Liver (tissue), 7 donors: ENCODE measurements at regions not wholly inside any gene's neighbourhood (a gene's known extent, or its start where the extent isn't known, plus 50 kb on each side); places are given as distances from the start of the nearest gene placed in this dataset.
"Not testable (repeated sequence)": the region's sequence is repeated elsewhere in the genome, so short reads cannot be mapped to it uniquely, and the experiment has no call there.

Source experiments
- DNase-seq: peaks from one replicate; pipeline ENCODE4 v3.0.0-alpha.2; 2017; ENCODE audit warnings: low spot score
- H3K27ac ChIP-seq, 2 donors: one replicate each; pipeline ENCODE4 v1.7.0; 2013; ENCODE audit warnings: inconsistent platforms in 2 of 2, low read length in 2 of 2, control low read depth in 1 of 2, low read depth in 1 of 2, mild to moderate bottlenecking in 1 of 2
- H3K27me3 ChIP-seq, 4 donors: one replicate each; pipeline versions ENCODE4 v1.6.1 to v1.7.0; 2013; ENCODE audit warnings: low read length in 3 of 4, inconsistent platforms in 1 of 4, mild to moderate bottlenecking in 1 of 4, moderate library complexity in 1 of 4; ENCODE audit not compliant: control insufficient read depth in 4 of 4, insufficient read depth in 4 of 4
- H3K36me3 ChIP-seq, 4 donors: one replicate each; pipeline versions ENCODE4 v1.6.1 to v1.7.0; 2013; ENCODE audit warnings: low read length in 3 of 4, mild to moderate bottlenecking in 3 of 4, low read depth in 1 of 4, moderate library complexity in 1 of 4; ENCODE audit not compliant: control insufficient read depth in 4 of 4, insufficient read depth in 3 of 4
- H3K4me1 ChIP-seq, 4 donors: one replicate each; pipeline versions ENCODE4 v1.6.1 to v1.7.0; 2013; ENCODE audit warnings: low read length in 3 of 4, mild to moderate bottlenecking in 3 of 4, moderate library complexity in 1 of 4; ENCODE audit not compliant: control insufficient read depth in 4 of 4, insufficient read depth in 4 of 4
- H3K4me3 ChIP-seq, 3 donors: one replicate each; pipeline versions ENCODE4 v1.6.1 to v1.7.0; 2013; ENCODE audit warnings: low read length in 3 of 3, control low read depth in 1 of 3, low read depth in 1 of 3, mild to moderate bottlenecking in 1 of 3
- H3K9ac ChIP-seq, 2 donors: one replicate each; pipeline ENCODE4 v1.7.0; 2013; ENCODE audit warnings: low read length in 2 of 2, mild to moderate bottlenecking in 2 of 2, moderate library complexity in 2 of 2, control low read depth in 1 of 2, low read depth in 1 of 2
- H3K9me3 ChIP-seq, 4 donors: one replicate each; pipeline versions ENCODE4 v1.6.1 to v1.7.0; 2013; ENCODE audit warnings: low read length in 3 of 4; ENCODE audit not compliant: control insufficient read depth in 4 of 4
- EGR1 ChIP-seq, 2 donors: IDR thresholded peaks; 2 replicates each; pipeline ENCODE4 v1.6.1; 2016 to 2018; ENCODE audit warnings: antibody characterized with exemption in 2 of 2, low read depth in 2 of 2
- FOXA2 ChIP-seq: IDR thresholded peaks from 2 replicates; pipeline ENCODE4 v1.6.1; 2016; ENCODE audit warnings: antibody characterized with exemption
- GABPA ChIP-seq, 2 donors: IDR thresholded peaks in 1 of 2; conservative IDR thresholded peaks in 1 of 2; 2 replicates each; pipeline ENCODE4 v1.6.1; 2016; ENCODE audit warnings: antibody characterized with exemption in 2 of 2, mild to moderate bottlenecking in 1 of 2, moderate library complexity in 1 of 2
- HNF4A ChIP-seq, 2 donors: conservative IDR thresholded peaks; 2 replicates each; pipeline ENCODE4 v1.6.1; 2016; ENCODE audit warnings: antibody characterized with exemption in 2 of 2, mild to moderate bottlenecking in 2 of 2
- HNF4G ChIP-seq: IDR thresholded peaks from 2 replicates; pipeline ENCODE4 v1.6.1; 2016; ENCODE audit warnings: antibody characterized with exemption
- JUND ChIP-seq, 2 donors: IDR thresholded peaks; 2 replicates each; pipeline ENCODE4 v1.6.1; 2016; ENCODE audit warnings: antibody characterized with exemption in 2 of 2
- NR2F2 ChIP-seq: IDR thresholded peaks from 2 replicates; pipeline ENCODE4 v1.6.1; 2016; ENCODE audit warnings: antibody characterized with exemption
- RAD21 ChIP-seq, 2 donors: IDR thresholded peaks; 2 replicates each; pipeline ENCODE4 v1.6.1; 2016; ENCODE audit warnings: antibody characterized with exemption in 2 of 2, mild to moderate bottlenecking in 2 of 2
- RXRA ChIP-seq, 2 donors: IDR thresholded peaks; 2 replicates each; pipeline ENCODE4 v1.6.1; 2017 to 2018; ENCODE audit warnings: antibody characterized with exemption in 2 of 2, mild to moderate bottlenecking in 1 of 2
- SP1 ChIP-seq: IDR thresholded peaks from 2 replicates; pipeline ENCODE4 v1.6.1; 2018; ENCODE audit warnings: antibody characterized with exemption, mild to moderate bottlenecking
- TAF1 ChIP-seq: conservative IDR thresholded peaks from 2 replicates; pipeline ENCODE4 v1.6.1; 2016; ENCODE audit warnings: antibody characterized with exemption, mild to moderate bottlenecking
- YY1 ChIP-seq: IDR thresholded peaks from 2 replicates; pipeline ENCODE4 v1.6.1; 2016; ENCODE audit warnings: antibody characterized with exemption, mild to moderate bottlenecking
- WGBS: extraction: QIAGEN DNeasy Blood & Tissue Kit; methylation state at CpG from one replicate; pipeline ENCODE4 v1.1.7; 2013; 5-methylcytosine and 5-hydroxymethylcytosine counted together
- TF ChIP-seq, protein P1 (sequence below): IDR thresholded peaks from 2 replicates; pipeline ENCODE4 v1.6.1; 2016; ENCODE audit warnings: antibody characterized with exemption
- TF ChIP-seq, protein P2 (sequence below): IDR thresholded peaks from 2 replicates; pipeline ENCODE4 v1.6.1; 2016; ENCODE audit warnings: antibody characterized with exemption, mild to moderate bottlenecking
- TF ChIP-seq, protein P3 (sequence below): IDR thresholded peaks from 2 replicates; pipeline ENCODE4 v1.6.1; 2016; ENCODE audit warnings: antibody characterized with exemption
- TF ChIP-seq, protein P4 (sequence below): IDR thresholded peaks from 2 replicates; pipeline ENCODE4 v1.6.1; 2016; ENCODE audit warnings: antibody characterized with exemption
- donor health status: healthy.
- donor health status: healthy.
- donor health status: healthy.
- donor health status: healthy.

DNA sequence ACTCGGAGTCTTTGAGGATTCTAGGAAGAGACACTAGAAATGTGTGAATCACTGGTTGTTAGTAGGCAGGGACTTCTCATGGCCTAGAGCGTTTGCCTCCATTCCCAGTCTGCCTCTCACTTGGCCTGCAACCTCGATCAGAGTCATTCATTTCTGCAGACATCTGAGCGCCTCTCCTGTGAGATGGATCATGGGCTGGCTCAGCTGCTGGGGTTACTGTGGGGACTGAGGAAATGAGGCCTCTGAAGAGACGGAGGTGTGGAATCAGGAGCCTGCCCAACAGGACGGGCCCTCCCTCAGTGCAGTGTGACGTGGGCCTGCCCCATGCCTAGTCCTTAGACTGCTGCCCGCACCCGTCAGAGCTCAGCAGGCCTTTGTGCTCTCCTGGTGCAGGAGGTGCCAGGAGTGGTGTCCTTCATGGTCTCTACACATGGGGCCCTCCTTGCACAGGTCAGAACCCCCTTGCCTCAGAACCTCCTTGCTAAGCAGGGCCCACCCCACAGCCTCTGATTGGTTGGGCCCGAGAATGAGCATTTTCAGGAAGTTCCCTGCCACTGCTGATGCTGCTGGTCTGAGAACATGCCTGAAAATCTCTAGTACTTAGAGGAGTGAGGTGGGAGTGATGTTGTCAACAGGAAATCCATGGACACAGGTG, 99.4 kb downstream of the NPIPB11 start:
- Histone ChIP-seq H3K9ac (no peak overlapping the region), H3K4me1 (peaks cover 5 to 41% (median 17%) of the 10 kb centered on the region in 4 donors), H3K9me3 (no peaks in the 10 kb centered on the region), H3K27ac (no peak overlapping the region), H3K4me3 (no peak overlapping the region), H3K36me3 (peaks cover 2 to 25% (median 14%) of the 10 kb centered on the region in 4 donors), H3K27me3 (no peaks in the 10 kb centered on the region)
- TF ChIP-seq EGR1 (IDR thresholded peaks at IDR 0.05; ENCODE audit: low read depth in 2 of 2) (no peak), HNF4A (conservative IDR thresholded peaks at IDR 0.05) (no peak), FOXA2 (no peak), HNF4G (no peak), TAF1 (no peak), RXRA (IDR thresholded peaks at IDR 0.05) (no peak), NR2F2 (no peak)
- TF ChIP-seq, protein P1, sequence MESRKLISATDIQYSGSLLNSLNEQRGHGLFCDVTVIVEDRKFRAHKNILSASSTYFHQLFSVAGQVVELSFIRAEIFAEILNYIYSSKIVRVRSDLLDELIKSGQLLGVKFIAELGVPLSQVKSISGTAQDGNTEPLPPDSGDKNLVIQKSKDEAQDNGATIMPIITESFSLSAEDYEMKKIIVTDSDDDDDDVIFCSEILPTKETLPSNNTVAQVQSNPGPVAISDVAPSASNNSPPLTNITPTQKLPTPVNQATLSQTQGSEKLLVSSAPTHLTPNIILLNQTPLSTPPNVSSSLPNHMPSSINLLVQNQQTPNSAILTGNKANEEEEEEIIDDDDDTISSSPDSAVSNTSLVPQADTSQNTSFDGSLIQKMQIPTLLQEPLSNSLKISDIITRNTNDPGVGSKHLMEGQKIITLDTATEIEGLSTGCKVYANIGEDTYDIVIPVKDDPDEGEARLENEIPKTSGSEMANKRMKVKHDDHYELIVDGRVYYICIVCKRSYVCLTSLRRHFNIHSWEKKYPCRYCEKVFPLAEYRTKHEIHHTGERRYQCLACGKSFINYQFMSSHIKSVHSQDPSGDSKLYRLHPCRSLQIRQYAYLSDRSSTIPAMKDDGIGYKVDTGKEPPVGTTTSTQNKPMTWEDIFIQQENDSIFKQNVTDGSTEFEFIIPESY: no peak
- TF ChIP-seq, protein P2, sequence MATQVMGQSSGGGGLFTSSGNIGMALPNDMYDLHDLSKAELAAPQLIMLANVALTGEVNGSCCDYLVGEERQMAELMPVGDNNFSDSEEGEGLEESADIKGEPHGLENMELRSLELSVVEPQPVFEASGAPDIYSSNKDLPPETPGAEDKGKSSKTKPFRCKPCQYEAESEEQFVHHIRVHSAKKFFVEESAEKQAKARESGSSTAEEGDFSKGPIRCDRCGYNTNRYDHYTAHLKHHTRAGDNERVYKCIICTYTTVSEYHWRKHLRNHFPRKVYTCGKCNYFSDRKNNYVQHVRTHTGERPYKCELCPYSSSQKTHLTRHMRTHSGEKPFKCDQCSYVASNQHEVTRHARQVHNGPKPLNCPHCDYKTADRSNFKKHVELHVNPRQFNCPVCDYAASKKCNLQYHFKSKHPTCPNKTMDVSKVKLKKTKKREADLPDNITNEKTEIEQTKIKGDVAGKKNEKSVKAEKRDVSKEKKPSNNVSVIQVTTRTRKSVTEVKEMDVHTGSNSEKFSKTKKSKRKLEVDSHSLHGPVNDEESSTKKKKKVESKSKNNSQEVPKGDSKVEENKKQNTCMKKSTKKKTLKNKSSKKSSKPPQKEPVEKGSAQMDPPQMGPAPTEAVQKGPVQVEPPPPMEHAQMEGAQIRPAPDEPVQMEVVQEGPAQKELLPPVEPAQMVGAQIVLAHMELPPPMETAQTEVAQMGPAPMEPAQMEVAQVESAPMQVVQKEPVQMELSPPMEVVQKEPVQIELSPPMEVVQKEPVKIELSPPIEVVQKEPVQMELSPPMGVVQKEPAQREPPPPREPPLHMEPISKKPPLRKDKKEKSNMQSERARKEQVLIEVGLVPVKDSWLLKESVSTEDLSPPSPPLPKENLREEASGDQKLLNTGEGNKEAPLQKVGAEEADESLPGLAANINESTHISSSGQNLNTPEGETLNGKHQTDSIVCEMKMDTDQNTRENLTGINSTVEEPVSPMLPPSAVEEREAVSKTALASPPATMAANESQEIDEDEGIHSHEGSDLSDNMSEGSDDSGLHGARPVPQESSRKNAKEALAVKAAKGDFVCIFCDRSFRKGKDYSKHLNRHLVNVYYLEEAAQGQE: no peak
- TF ChIP-seq, protein P3, sequence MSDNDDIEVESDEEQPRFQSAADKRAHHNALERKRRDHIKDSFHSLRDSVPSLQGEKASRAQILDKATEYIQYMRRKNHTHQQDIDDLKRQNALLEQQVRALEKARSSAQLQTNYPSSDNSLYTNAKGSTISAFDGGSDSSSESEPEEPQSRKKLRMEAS: no peak
- DNase-seq: no peak
- 93% methylated on average over 10 of the region's 10 CpGs for WGBS

DNA sequence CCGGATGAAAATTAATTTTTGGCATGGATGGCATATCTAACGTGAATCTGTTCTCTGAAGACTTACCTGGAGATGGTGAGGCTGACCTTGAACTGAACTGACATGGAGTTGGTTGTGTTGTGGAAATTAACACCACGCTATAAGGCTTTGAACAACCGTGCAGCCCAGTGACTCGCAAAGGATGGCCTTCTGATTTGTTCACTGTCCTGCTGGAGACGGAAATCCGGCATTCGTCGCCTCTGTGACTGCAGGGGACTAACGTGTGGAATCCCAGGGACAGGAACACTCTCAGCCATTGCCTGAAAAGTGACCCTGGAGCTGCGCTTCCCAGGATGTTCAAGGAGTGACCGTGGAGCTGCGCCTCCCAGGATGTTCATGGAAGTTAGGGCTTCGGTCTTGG, 100.3 kb downstream of the NPIPB11 start:
- no peak overlapping the region for H3K9ac ChIP-seq
- no peak for DNase-seq
- WGBS: 94% methylated on average over 14 of the region's 14 CpGs
- TF ChIP-seq YY1 (no peak), GABPA (IDR thresholded peaks at IDR 0.05 in 1 of 2, conservative IDR thresholded peaks at IDR 0.05 in 1 of 2) (no peak), HNF4G (no peak), SP1 (no peak), NR2F2 (no peak), JUND (IDR thresholded peaks at IDR 0.05) (no peak), RAD21 (IDR thresholded peaks at IDR 0.05) (no peak), TAF1 (no peak)
- TF ChIP-seq, protein P4, sequence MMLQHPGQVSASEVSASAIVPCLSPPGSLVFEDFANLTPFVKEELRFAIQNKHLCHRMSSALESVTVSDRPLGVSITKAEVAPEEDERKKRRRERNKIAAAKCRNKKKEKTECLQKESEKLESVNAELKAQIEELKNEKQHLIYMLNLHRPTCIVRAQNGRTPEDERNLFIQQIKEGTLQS: no peak
- TF ChIP-seq, protein P3: no peak
- H3K4me1 ChIP-seq: peaks cover 5 to 35% (median 15%) of the 10 kb centered on the region in 4 donors
- peaks cover 2 to 25% (median 14%) of the 10 kb centered on the region in 4 donors for H3K36me3 ChIP-seq
- H3K9me3 ChIP-seq: no peaks in the 10 kb centered on the region
- H3K27me3 ChIP-seq: no peaks in the 10 kb centered on the region
- no peak overlapping the region for H3K27ac ChIP-seq
- no peak overlapping the region for H3K4me3 ChIP-seq

DNA sequence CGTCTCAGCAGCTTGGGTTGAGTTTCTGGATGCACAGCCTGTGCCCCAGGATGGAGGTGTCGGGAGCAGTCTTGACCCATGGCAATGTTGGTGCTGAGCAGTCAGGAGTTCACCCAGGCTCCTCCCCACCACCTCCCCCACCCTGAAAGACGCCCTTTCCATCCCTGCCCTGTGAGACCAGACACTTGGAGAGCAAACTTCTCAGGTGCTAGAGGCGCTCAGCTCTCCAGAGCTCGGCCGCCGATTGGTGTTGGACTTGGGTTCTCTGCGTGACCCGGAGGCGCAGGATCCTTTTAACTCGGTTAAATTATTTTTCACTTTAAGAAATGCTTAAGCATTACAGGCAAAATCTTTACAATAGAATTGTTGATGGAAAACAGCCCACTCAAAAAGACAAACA, 101.5 kb downstream of the NPIPB11 start:
- not testable (repeated sequence) for H3K9me3 ChIP-seq, H3K27me3 ChIP-seq, H3K9ac ChIP-seq, DNase-seq, H3K4me3 ChIP-seq, H3K27ac ChIP-seq
- 92% methylated on average over 11 of the region's 11 CpGs for WGBS
- peaks cover 2 to 25% (median 14%) of the 10 kb centered on the region in 4 donors for H3K36me3 ChIP-seq
- peaks cover 2 to 23% (median 8%) of the 10 kb centered on the region in 4 donors for H3K4me1 ChIP-seq
